Muscle layer of colon (tissue), 2 donors: ENCODE measurements at regions not wholly inside any gene's neighbourhood (a gene's known extent, or its start where the extent isn't known, plus 50 kb on each side); places are given as distances from the start of the nearest gene placed in this dataset.

Experiments used
- H3K27ac ChIP-seq: one replicate; pipeline ENCODE4 v1.7.0; 2013; ENCODE audit warnings: low read depth, mild to moderate bottlenecking, low read length, moderate library complexity
- H3K27me3 ChIP-seq, 2 donors: one replicate each; pipeline ENCODE4 v1.7.0; 2013; ENCODE audit warnings: low read length in 2 of 2, mild to moderate bottlenecking in 2 of 2; ENCODE audit not compliant: insufficient read depth in 2 of 2, control insufficient read depth in 1 of 2
- H3K36me3 ChIP-seq: one replicate; pipeline ENCODE4 v1.7.0; 2013; ENCODE audit warnings: mild to moderate bottlenecking, low read length; ENCODE audit not compliant: insufficient read depth
- H3K4me1 ChIP-seq: one replicate; pipeline ENCODE4 v1.7.0; 2013; ENCODE audit warnings: mild to moderate bottlenecking, low read length; ENCODE audit not compliant: insufficient read depth
- H3K4me3 ChIP-seq, 2 donors: one replicate each; pipeline ENCODE4 v1.7.0; 2013; ENCODE audit warnings: low read length in 2 of 2, low read depth in 1 of 2, mild to moderate bottlenecking in 1 of 2, moderate library complexity in 1 of 2
- H3K9ac ChIP-seq: one replicate; pipeline ENCODE4 v1.7.0; 2013; ENCODE audit warnings: low read length
- H3K9me3 ChIP-seq: one replicate; pipeline ENCODE4 v1.7.0; 2013; ENCODE audit warnings: mild to moderate bottlenecking, low read length
- donor health status: abdominal sarcoma.
- donor health status: Adenocarcinoma of cecum.

GRCh38 chr15:97791824-97792792 lies 168.4 kb upstream of the ARRDC4 start:
- H3K9ac ChIP-seq: no peak overlapping the region
- H3K4me3 ChIP-seq: no peak overlapping the region
- H3K36me3 ChIP-seq: no peaks in the 10 kb centered on the region
- no peaks in the 10 kb centered on the region for H3K9me3 ChIP-seq
- H3K27me3 ChIP-seq: no peaks in the 10 kb centered on the region
- H3K4me1 ChIP-seq: peaks cover 36% of the 10 kb centered on the region
- peak overlapping the region; percentile 75 for H3K27ac ChIP-seq

GRCh38 chr15:97804950-97805349 lies 155.6 kb upstream of the ARRDC4 start:
- Histone ChIP-seq H3K36me3 (no peaks in the 10 kb centered on the region), H3K9ac (no peak overlapping the region), H3K4me3 (no peak overlapping the region), H3K27ac (no peak overlapping the region), H3K9me3 (no peaks in the 10 kb centered on the region), H3K4me1 (no peaks in the 10 kb centered on the region), H3K27me3 (no peaks in the 10 kb centered on the region)

- Histone ChIP-seq H3K4me1 (no peaks in the 10 kb centered on the region), H3K27ac (no peak overlapping the region), H3K9ac (no peak overlapping the region), H3K4me3 (no peak overlapping the region), H3K9me3 (no peaks in the 10 kb centered on the region), H3K36me3 (no peaks in the 10 kb centered on the region), H3K27me3 (no peaks in the 10 kb centered on the region)
Observed at GRCh38 chr15:97806766-97807165, 153.7 kb upstream of the ARRDC4 start.

- no peaks in the 10 kb centered on the region for H3K4me1 ChIP-seq
- H3K36me3 ChIP-seq: no peaks in the 10 kb centered on the region
- H3K27ac ChIP-seq: no peak overlapping the region
- H3K27me3 ChIP-seq: no peaks in the 10 kb centered on the region
- H3K9ac ChIP-seq: no peak overlapping the region
- H3K4me3 ChIP-seq: no peak overlapping the region
- H3K9me3 ChIP-seq: no peaks in the 10 kb centered on the region
Observed at GRCh38 chr15:97815835-97816234, 144.7 kb upstream of the ARRDC4 start.

GRCh38 chr15:97817276-97817890 lies 143.1 kb upstream of the ARRDC4 start:
- Histone ChIP-seq H3K27me3 (no peaks in the 10 kb centered on the region), H3K9ac (no peak overlapping the region), H3K4me1 (no peaks in the 10 kb centered on the region), H3K9me3 (no peaks in the 10 kb centered on the region), H3K4me3 (no peak overlapping the region), H3K36me3 (no peaks in the 10 kb centered on the region), H3K27ac (no peak overlapping the region)

GRCh38 chr15:97836003-97836402 lies 124.5 kb upstream of the ARRDC4 start:
- no peak overlapping the region for H3K9ac ChIP-seq
- H3K4me1 ChIP-seq: no peaks in the 10 kb centered on the region
- H3K9me3 ChIP-seq: no peaks in the 10 kb centered on the region
- no peaks in the 10 kb centered on the region for H3K36me3 ChIP-seq
- H3K4me3 ChIP-seq: no peak overlapping the region
- no peaks in the 10 kb centered on the region for H3K27me3 ChIP-seq
- no peak overlapping the region for H3K27ac ChIP-seq

GRCh38 chr15:97837896-97838295 lies 122.6 kb upstream of the ARRDC4 start:
- no peaks in the 10 kb centered on the region for H3K9me3 ChIP-seq
- no peak overlapping the region for H3K9ac ChIP-seq
- H3K27ac ChIP-seq: no peak overlapping the region
- no peaks in the 10 kb centered on the region for H3K36me3 ChIP-seq
- no peaks in the 10 kb centered on the region for H3K27me3 ChIP-seq
- H3K4me1 ChIP-seq: no peaks in the 10 kb centered on the region
- H3K4me3 ChIP-seq: no peak overlapping the region

GRCh38 chr15:97838606-97839210 lies 121.8 kb upstream of the ARRDC4 start:
- no peaks in the 10 kb centered on the region for H3K27me3 ChIP-seq
- no peak overlapping the region for H3K27ac ChIP-seq
- no peaks in the 10 kb centered on the region for H3K4me1 ChIP-seq
- no peak overlapping the region for H3K9ac ChIP-seq
- no peaks in the 10 kb centered on the region for H3K36me3 ChIP-seq
- H3K9me3 ChIP-seq: no peaks in the 10 kb centered on the region
- H3K4me3 ChIP-seq: no peak overlapping the region

- Histone ChIP-seq H3K4me3 (no peak overlapping the region), H3K27ac (no peak overlapping the region), H3K4me1 (no peaks in the 10 kb centered on the region), H3K27me3 (no peaks in the 10 kb centered on the region), H3K9ac (no peak overlapping the region), H3K9me3 (no peaks in the 10 kb centered on the region), H3K36me3 (no peaks in the 10 kb centered on the region)
Observed at GRCh38 chr15:97840501-97840900, 120.0 kb upstream of the ARRDC4 start.

- H3K9ac ChIP-seq: no peak overlapping the region
- H3K36me3 ChIP-seq: no peaks in the 10 kb centered on the region
- no peak overlapping the region for H3K27ac ChIP-seq
- no peak overlapping the region for H3K4me3 ChIP-seq
- no peaks in the 10 kb centered on the region for H3K27me3 ChIP-seq
- H3K9me3 ChIP-seq: peaks cover 4% of the 10 kb centered on the region
- H3K4me1 ChIP-seq: no peaks in the 10 kb centered on the region
Observed at GRCh38 chr15:97841558-97841957, 118.9 kb upstream of the ARRDC4 start.

GRCh38 chr15:97849183-97849582 lies 111.3 kb upstream of the ARRDC4 start:
- no peaks in the 10 kb centered on the region for H3K36me3 ChIP-seq
- H3K9me3 ChIP-seq: peaks cover 4% of the 10 kb centered on the region
- H3K27ac ChIP-seq: no peak overlapping the region
- H3K27me3 ChIP-seq: no peaks in the 10 kb centered on the region
- H3K9ac ChIP-seq: no peak overlapping the region
- no peak overlapping the region for H3K4me3 ChIP-seq
- no peaks in the 10 kb centered on the region for H3K4me1 ChIP-seq
